ENCODE measurements at regions not wholly inside any gene's neighbourhood (a gene's known extent, or its start where the extent isn't known, plus 50 kb on each side); places are given as distances from the start of the nearest gene placed in this dataset.

GRCh38 chr9:135340143-135340655 is 139.4 kb upstream of the PPP1R26 start:
- no peak for TF ChIP-seq POLR2A (IDR thresholded peaks at IDR 0.05)
- no peak for TF ChIP-seq POLR2AphosphoS5 (IDR thresholded peaks at IDR 0.05)

Measured in stomach (tissue), 4 donors.